OCI-LY1 (cell line): ENCODE measurements at regions not wholly inside any gene's neighbourhood (a gene's known extent, or its start where the extent isn't known, plus 50 kb on each side); places are given as distances from the start of the nearest gene placed in this dataset.

Experiments used
- H2AFZ ChIP-seq: fragments of 200-600 bp; sonication (generic), shearing (Covaris generic); 2 replicates; pipeline ENCODE4 v1.6.0; 2014; ENCODE audit warnings: antibody characterized with exemption, mild to moderate bottlenecking, low read length
- H3F3A ChIP-seq: fragments of 200-600 bp; sonication (generic), shearing (Covaris generic); 2 replicates; pipeline ENCODE4 v1.6.0; 2014; ENCODE audit warnings: mild to moderate bottlenecking, antibody characterized with exemption, low read length, moderate library complexity; ENCODE audit not compliant: insufficient read depth
- H3K27ac ChIP-seq: fragments of 200-600 bp; sonication (generic); 2 replicates; pipeline ENCODE4 v1.5.1; 2014; ENCODE audit warnings: low read length, mixed run types, mild to moderate bottlenecking, low read depth; ENCODE audit not compliant: poor library complexity, severe bottlenecking
- H3K27me3 ChIP-seq: fragments of 200-600 bp; sonication (generic); 2 replicates; pipeline ENCODE4 v1.6.0; 2014; ENCODE audit warnings: antibody characterized with exemption, mild to moderate bottlenecking, low read length, moderate library complexity; ENCODE audit not compliant: insufficient read depth
- H3K36me3 ChIP-seq: fragments of 200-600 bp; sonication (generic); 2 replicates; pipeline ENCODE4 v1.6.1; 2014; ENCODE audit warnings: mild to moderate bottlenecking, antibody characterized with exemption, low read length, moderate library complexity, mixed read lengths; ENCODE audit not compliant: insufficient read depth
- H3K4me1 ChIP-seq: fragments of 200-600 bp; sonication (generic); 2 replicates; pipeline ENCODE4 v1.5.1; 2014; ENCODE audit warnings: mild to moderate bottlenecking, low read length, moderate library complexity; ENCODE audit not compliant: insufficient read depth, severe bottlenecking
- H3K4me2 ChIP-seq: fragments of 200-600 bp; sonication (generic), shearing (Covaris generic); 2 replicates; pipeline ENCODE4 v1.6.1; 2014; ENCODE audit warnings: low read length
- H3K4me3 ChIP-seq: fragments of 200-600 bp; sonication (generic); 2 replicates; pipeline ENCODE4 v1.5.1; 2014; ENCODE audit warnings: low read length, low read depth, mild to moderate bottlenecking, mixed read lengths; ENCODE audit not compliant: poor library complexity, severe bottlenecking
- H3K79me2 ChIP-seq: fragments of 200-600 bp; shearing (Covaris generic); 2 replicates; pipeline ENCODE4 v1.6.1; 2016; ENCODE audit warnings: mixed run types, low read length, mixed read lengths; ENCODE audit not compliant: insufficient read depth
- H3K9ac ChIP-seq: fragments of 200-600 bp; sonication (generic), shearing (Covaris generic); 2 replicates; pipeline ENCODE4 v1.6.1; 2014; ENCODE audit warnings: mild to moderate bottlenecking, low read length, mixed read lengths
- H3K9me2 ChIP-seq: fragments of 200-600 bp; sonication (generic), shearing (Covaris generic); 2 replicates; pipeline ENCODE4 v1.6.1; 2014; ENCODE audit warnings: low read depth, mild to moderate bottlenecking, low read length, mixed read lengths
- H3K9me3 ChIP-seq: fragments of 200-600 bp; shearing (Covaris generic); 2 replicates; pipeline ENCODE4 v1.6.1; 2014; ENCODE audit warnings: low read length, mixed read lengths
- H4K20me1 ChIP-seq: fragments of 200-600 bp; sonication (generic), shearing (Covaris generic); 2 replicates; pipeline ENCODE4 v1.6.0; 2016; ENCODE audit warnings: mild to moderate bottlenecking, low read length; ENCODE audit not compliant: insufficient read depth
- CTCF ChIP-seq: fragments of 200-600 bp; sonication (generic), shearing (Covaris generic); IDR thresholded peaks from 2 replicates; pipeline ENCODE4 v1.5.1; 2017; ENCODE audit warnings: mild to moderate bottlenecking, antibody characterized with exemption, low read length, moderate library complexity, mixed read lengths
- EZH2 ChIP-seq: fragments of 200-600 bp; sonication (generic), shearing (Covaris generic); IDR thresholded peaks from 2 replicates; pipeline ENCODE4 v1.8.0; 2017; ENCODE audit warnings: borderline replicate concordance, mixed run types, mild to moderate bottlenecking, antibody characterized with exemption, low read length, moderate library complexity, mixed read lengths

GRCh38 chr6:3913077-3913957, 64.1 kb downstream of the FAM50B start:
- no peak overlapping the region for H3K9ac ChIP-seq
- TF ChIP-seq EZH2 (no peak), CTCF (no peak)
- H2AFZ ChIP-seq = no peak overlapping the region
- no peaks in the 10 kb centered on the region for H3K9me2 ChIP-seq
- no peaks in the 10 kb centered on the region for H3F3A ChIP-seq
- H4K20me1 ChIP-seq = no peaks in the 10 kb centered on the region
- H3K4me3 ChIP-seq = no peak overlapping the region
- H3K9me3 ChIP-seq = no peaks in the 10 kb centered on the region
- peaks cover 11% of the 10 kb centered on the region for H3K27me3 ChIP-seq
- no peaks in the 10 kb centered on the region for H3K79me2 ChIP-seq
- no peaks in the 10 kb centered on the region; the same call in 1 of the 2 replicates for H3K36me3 ChIP-seq
- no peak overlapping the region for H3K4me2 ChIP-seq
- H3K4me1 ChIP-seq = no peaks in the 10 kb centered on the region
- no peak overlapping the region for H3K27ac ChIP-seq

DNA sequence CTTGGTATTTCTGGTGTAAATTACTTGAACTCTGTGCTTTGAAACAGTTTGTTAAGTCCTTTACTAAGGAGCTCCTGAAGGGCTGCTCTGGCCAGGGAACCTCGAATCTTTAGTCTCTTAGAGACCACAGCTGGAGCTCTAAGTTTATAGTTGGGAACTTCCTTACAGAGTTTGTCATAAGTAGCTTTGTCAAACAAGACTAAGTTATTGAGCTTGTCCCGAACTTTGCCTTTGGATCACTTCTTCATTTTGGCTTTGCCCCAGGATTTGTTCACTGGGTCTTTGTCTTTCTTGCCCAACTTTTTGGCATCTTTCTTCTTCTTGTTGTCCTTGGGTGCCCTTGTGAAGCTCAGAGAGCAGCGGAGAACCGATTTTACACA, 64.8 kb downstream of the FAM50B start:
- no peak overlapping the region for H3K4me3 ChIP-seq
- H3K9me2 ChIP-seq = no peaks in the 10 kb centered on the region
- no peak overlapping the region for H2AFZ ChIP-seq
- H3K79me2 ChIP-seq = no peaks in the 10 kb centered on the region
- no peaks in the 10 kb centered on the region for H3K4me1 ChIP-seq
- H4K20me1 ChIP-seq = no peaks in the 10 kb centered on the region
- H3K36me3 ChIP-seq = no peaks in the 10 kb centered on the region; the same call in 1 of the 2 replicates
- no peak for TF ChIP-seq CTCF
- TF ChIP-seq EZH2 = no peak
- no peak overlapping the region for H3K4me2 ChIP-seq
- H3K9me3 ChIP-seq = no peaks in the 10 kb centered on the region
- H3K27ac ChIP-seq = no peak overlapping the region
- H3K27me3 ChIP-seq = peaks cover 11% of the 10 kb centered on the region
- no peaks in the 10 kb centered on the region for H3F3A ChIP-seq
- H3K9ac ChIP-seq = no peak overlapping the region

DNA sequence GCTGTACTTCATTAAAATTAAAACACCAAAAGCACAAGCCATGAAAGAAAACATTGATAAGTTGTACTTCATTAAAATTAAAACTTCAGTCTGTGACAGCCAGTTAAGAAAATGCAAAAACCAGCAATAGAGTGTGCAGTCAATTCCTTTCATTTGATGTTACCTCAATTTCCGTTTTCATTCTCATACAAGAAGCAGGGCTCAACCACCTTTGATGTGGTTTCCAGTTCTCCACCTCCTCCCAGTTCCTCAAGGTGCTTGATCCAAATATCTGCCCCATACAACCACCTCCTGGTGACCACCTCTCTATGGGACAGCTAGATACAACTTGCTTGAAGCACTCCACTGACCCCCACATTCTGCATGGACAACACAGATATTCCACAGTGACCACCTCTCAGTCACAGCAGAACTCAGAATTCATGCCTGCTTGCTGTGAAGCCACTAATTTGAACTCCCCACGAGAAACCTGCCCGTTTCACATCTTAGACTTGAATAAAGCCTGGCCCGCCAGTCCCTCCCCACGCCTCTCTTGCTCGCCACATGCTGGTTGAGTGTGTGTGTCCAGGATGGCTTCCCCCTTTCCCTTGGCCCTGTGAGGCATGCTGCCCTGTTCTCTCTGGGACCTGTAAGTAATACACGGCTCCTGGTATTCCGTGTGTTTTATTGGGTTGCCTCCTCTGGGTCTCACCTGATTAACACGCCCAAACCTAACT, 66.1 kb downstream of the FAM50B start:
- Histone ChIP-seq H3F3A (no peaks in the 10 kb centered on the region), H4K20me1 (no peaks in the 10 kb centered on the region), H3K36me3 (no peaks in the 10 kb centered on the region; the same call in 1 of the 2 replicates), H3K4me1 (no peaks in the 10 kb centered on the region), H3K79me2 (no peaks in the 10 kb centered on the region), H3K4me3 (no peak overlapping the region), H3K9me3 (no peaks in the 10 kb centered on the region), H3K27me3 (peaks cover 11% of the 10 kb centered on the region), H3K27ac (no peak overlapping the region), H3K9me2 (no peaks in the 10 kb centered on the region), H3K4me2 (no peak overlapping the region), H3K9ac (no peak overlapping the region), H2AFZ (no peak overlapping the region)
- TF ChIP-seq CTCF (no peak), EZH2 (no peak)
